ENCODE measurements at regions not wholly inside any gene's neighbourhood (a gene's known extent, or its start where the extent isn't known, plus 50 kb on each side); places are given as distances from the start of the nearest gene placed in this dataset.
A peak's percentile ranks its signal among the peaks of the same experiment; 100 is the strongest.
"Not testable (repeated sequence)": the region's sequence is repeated elsewhere in the genome, so short reads cannot be mapped to it uniquely, and the experiment has no call there.

DNA sequence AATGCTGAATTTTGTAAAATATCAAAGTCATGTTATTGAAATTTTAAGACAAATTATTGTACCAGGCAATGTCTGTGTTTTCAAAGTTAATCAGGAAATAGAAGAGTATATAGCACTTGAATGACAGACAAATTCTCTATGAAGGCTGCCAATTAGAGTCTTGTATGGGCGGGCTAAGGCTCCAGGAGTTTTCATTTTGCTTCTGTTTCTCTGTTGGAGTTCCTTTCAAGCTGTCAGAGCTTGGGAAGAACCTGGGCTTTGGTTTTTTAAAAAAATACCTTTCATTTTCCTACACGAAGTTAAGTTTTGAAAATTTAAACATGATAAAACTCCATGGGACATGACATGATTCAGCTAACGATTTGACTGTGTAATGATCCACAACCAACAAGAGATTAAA lies 339.0 kb upstream of the KCNH7 start:
- DNase-seq, result no peak

DNA sequence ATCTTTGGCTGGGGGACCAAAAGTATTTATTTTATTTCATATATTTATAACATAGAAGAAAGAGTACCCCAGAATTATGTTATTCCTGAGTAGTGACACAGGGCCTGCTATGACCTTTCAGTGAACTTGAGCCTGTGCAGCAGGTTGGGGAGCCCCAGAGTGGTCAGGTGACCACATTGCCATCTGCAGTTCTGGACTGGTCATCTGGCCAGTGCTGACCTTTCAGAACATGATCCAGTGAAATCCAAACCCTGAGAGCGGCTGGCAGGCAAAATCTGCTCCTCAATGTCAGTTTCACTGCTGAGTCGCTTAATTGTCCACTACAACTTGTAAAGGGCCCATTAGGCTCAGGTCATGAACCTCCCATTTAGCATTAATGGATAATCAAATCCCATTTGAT lies 336.7 kb upstream of the KCNH7 start:
- no peak for DNase-seq

- DNase-seq, result no peak
Measured at GRCh38 chr2:163173591-163173990, 335.0 kb upstream of the KCNH7 start.

DNA sequence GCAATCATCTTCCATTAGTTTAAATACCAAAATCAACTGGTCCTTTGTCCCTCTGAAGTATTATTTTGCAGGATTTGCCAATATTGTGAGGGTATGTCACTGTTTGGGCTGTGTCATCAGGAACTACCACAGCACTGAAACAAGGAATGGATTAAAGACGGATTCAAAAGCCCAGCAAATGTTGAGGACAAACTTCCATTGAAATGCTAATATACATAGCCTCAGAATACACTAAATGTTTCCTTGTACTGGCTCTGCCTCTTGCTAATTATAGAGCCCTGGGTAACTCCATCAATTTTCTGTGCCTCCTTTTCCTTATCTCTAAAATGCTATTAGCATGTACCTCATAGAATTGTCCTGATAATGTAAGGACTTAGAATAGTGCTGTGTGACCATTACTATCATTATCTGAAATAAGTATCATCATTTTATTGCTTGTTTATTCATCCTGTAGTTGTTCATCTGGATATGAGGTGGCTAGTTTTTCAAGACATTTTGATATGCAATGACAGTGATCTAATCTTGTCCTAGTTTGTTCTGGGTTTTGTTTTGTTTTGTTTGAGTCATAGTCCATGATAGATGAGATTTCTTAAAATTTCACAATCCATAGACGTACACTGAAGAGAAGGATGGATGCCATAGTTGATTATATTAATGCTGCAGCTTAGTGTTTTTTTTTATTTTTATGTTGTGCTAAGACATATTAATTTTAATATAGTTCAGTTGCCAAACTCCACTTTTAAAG lies 333.4 kb upstream of the KCNH7 start:
- no peak for DNase-seq

- no peak for DNase-seq
Measured at GRCh38 chr2:163157891-163158496, 319.4 kb upstream of the KCNH7 start.

DNA sequence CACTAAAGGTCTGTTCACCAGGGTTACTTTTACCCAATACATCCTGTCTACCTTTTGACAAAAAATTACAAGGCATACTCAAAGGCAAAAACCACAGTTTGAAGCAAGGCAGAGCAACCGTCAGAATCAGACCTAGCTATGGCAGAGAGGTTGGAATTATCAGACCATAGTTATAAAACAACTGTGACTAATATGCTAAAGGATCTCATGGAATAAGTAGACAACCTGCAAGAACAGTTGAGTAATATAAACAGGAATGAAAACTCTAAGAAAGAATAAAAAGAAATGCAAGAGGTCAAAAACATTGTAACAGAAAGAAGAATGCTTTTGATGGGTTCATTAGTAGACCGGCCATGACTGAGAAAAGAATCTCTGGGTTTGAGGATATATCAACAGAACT lies 318.8 kb upstream of the KCNH7 start:
- no peak for DNase-seq

GRCh38 chr2:163155925-163156324 lies 317.4 kb upstream of the KCNH7 start:
- no peak for DNase-seq

DNA sequence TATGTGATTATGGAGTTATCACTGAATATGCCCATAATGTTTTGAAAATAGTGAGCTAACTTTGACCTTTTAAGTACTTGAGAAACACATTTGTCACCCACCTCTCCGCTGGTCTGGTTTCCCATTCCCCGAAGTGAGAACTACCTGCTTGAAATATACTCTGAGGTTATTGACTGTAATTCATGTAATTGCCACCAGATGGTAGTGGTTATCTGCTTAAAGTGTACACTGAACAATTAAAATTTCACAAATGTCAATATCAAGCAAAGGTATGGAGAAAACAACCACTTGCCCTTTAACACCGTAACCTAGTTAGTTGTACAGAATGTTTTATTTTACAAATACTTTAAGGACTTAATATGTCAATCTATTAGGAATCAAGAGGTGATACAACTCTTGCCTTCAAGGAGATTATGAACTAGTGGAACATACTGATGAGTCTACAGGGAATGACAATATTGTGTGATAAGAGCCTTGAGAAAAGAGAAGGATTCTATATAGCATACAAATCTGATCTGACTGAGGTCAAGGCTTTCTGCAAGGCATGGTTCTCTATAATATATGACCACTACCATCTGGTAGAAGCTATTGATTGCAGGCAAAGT lies 316.8 kb upstream of the KCNH7 start:
- DNase-seq, result peak; percentile 14

- DNase-seq, result no peak
Measured at GRCh38 chr2:163142618-163143017, 304.1 kb upstream of the KCNH7 start.

DNA sequence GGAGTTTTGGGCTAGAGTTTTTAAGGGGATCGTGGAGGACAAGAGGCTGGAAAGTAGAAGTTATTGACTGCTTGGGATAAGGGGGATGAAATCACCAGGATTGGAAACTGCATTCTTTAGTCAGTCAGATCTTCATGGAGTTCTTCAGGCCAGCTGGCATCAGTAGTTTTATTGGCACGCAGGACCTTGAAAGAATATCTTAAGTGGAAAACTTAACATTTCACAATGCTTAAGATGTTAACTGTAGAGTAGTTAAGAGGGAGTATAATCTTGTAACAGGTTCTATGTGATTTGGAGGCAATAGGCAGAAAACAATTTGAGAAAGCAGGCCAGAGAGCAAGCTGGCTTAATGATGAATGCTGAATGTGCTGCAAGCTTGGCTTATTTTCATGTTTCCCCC lies 300.4 kb upstream of the KCNH7 start:
- DNase-seq, result no peak

- no peak for DNase-seq
Measured at GRCh38 chr2:163135256-163135655, 296.7 kb upstream of the KCNH7 start.

GRCh38 chr2:163133602-163134001 lies 295.0 kb upstream of the KCNH7 start:
- no peak for DNase-seq

DNA sequence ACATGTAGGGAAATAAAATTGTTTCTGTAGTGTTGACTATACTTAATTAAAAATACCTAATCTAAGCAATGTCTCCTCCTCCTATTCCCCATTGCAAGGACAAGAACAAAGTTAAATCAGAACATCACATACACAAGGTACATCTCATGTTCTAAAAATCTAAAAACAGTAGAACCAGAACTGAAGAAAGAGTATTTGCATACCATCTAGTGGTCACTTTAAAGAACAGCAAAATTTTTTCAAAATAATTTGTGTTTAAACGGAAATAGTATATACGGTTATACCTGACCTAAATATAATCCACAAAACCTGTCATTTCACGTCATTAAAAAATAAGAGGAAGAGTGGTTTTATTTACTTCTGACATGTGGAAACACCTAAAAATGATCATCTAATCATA lies 294.3 kb upstream of the KCNH7 start:
- DNase-seq, result no peak

GRCh38 chr2:163132207-163132606 lies 293.6 kb upstream of the KCNH7 start:
- DNase-seq, result not testable (repeated sequence)

GRCh38 chr2:163123526-163123925 lies 285.0 kb upstream of the KCNH7 start:
- DNase-seq, result no peak

DNA sequence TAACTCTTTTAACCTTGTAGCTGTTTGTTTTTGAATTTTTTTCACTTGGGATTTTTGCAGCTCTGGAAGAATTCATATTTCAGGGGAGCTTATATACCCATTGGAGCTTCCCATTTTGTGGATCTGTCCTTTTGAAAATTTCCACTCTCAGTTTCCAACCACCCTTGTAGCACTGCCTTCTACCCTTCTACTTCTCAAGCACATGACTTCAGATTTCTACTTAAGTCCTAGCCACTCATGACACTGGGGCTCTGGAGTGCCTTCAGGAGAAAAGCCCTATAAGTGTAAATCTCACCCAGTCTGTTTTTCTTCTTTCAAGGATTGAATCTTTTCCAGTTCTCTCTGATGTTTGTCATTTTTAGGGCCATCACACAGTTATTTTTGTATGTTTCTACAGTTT lies 283.7 kb upstream of the KCNH7 start:
- no peak for DNase-seq

- no peak for DNase-seq
Measured at GRCh38 chr2:163121483-163121882, 282.9 kb upstream of the KCNH7 start.

DNA sequence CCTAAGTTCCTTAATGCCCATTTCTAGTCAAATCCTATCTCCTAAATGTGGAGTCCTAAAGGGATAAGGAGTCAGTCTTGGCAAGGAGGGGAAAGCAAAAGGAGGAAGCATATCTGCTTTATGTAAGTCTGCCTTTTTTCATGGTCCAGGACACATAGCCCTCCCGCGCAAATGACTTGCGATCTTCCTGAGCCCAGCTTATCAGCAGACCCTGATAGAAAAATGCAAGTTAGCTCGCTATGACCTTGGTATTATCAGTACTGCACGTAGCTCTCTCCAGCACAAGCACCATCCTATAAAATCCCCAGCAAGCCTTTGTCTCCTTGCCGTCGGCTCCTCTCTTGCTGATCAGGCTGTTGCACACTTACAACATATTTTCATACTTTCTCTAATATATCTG lies 281.4 kb upstream of the KCNH7 start:
- DNase-seq, result no peak

DNA sequence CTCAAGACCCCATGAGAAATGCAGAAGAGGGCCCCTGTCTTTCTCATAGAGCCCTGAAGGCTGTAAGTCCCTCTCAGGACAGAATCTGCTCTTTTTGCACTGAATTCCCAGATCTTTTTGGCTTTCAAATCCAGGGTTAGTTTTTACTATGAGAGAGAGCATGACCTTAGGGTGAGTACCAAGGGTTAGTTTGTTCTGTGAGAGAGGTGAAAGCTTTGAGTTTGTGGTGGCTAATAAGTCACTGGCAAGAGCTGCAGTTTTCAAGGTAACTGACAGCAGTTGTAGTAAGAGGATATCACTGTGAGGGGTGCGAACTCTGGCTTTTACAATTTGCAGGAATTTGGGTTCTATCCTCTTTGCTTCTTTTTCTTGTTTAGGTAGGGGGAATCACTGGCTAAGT lies 248.4 kb upstream of the KCNH7 start:
- DNase-seq, result no peak

GRCh38 chr2:163085366-163086024 lies 246.9 kb upstream of the KCNH7 start:
- DNase-seq, result not testable (repeated sequence)

- no peak for DNase-seq
Measured at GRCh38 chr2:163081754-163082153, 243.2 kb upstream of the KCNH7 start.

DNA sequence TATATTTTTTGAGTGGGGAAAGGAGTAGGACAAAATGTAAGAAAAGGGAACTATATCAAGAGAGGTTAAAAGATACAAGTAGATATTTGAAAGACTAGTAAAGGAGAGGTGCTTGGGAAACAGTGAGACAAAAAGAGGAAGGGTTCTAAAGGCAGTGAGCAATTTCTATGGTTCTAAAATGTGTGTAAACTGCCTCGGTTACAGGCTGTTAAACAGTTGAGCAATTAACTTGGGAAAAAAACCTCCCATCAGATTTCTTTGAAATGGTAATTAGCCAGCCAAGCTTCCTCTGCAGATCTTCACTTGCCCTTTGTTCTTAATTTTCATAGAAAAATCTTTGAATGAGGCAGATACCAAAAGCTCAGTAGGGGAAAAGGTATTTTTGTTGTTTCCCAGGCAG lies 238.7 kb upstream of the KCNH7 start:
- no peak for DNase-seq

- DNase-seq, result no peak
Measured at GRCh38 chr2:163066085-163066484, 227.5 kb upstream of the KCNH7 start.

DNA sequence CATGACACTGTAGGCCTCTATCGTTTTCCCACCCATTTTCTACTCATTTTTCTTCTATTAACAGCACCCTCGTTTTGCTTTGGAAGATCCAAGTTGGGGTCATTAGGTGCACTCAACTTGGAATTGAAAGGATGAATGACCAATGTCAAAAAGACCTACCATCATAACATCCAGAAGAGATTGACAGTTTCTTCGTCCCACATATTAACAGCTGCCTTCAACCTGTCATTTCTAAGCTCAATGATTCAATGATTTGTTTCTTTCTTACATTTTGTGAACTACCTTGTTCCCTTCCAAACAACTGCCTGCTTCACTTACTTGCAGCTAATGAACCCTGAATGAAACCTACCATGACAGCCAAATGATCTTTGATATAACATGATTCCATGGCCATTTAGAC lies 224.0 kb upstream of the KCNH7 start:
- DNase-seq, result no peak

All from activated CD4-positive, alpha-beta T cell treated with anti-CD3 and anti-CD28 coated beads, Interleukin-10, Interleukin-2, amounts not matched to agents 100 ng/mL and 50 ng/mL, durations not matched to agents 16 hours and 8 hours (primary cell).